ENCODE measurements at regions not wholly inside any gene's neighbourhood (a gene's known extent, or its start where the extent isn't known, plus 50 kb on each side); places are given as distances from the start of the nearest gene placed in this dataset.

DNA sequence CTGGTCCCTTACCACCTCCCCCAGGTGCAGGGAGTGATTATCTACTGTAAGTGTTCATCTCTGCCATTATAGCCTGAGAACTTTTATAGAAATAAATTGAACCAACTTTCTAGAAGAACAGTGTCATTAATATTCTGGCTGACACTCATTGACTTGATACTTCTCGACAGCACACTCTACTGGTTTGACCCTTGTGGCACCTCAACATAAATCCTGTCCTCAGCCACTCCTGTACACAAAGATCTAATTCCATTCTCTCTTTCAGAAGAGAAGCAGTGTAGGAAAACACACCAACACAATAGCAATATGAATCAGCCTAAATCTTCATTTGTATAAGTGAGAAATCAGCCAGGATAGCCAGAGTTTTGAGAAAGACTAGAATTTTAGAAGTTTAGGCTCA, 417.7 kb downstream of the TAF11L14 start:
- DNase-seq, result no peak

DNA sequence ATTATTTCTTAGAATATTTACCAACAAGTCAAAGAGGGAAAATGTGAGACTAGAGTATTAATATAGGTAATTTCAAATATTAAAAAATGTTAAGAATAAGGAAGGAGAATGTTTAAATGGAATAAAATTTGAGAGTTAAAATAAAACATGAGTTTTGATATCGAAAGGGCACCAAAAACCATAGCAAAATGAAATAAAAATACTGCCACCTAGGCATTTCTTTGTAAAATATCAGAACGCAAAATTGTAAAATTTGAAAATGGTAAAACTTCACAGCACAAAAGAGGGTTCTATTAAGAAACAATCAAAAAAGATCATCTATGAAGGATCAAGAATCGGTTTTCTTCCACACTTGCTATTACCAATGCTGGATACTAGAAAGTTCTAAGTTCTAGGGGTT, 418.3 kb downstream of the TAF11L14 start:
- no peak for DNase-seq

- DNase-seq, result no peak
Observed at GRCh38 chr5:18057725-18058124, 423.5 kb downstream of the TAF11L14 start.

DNA sequence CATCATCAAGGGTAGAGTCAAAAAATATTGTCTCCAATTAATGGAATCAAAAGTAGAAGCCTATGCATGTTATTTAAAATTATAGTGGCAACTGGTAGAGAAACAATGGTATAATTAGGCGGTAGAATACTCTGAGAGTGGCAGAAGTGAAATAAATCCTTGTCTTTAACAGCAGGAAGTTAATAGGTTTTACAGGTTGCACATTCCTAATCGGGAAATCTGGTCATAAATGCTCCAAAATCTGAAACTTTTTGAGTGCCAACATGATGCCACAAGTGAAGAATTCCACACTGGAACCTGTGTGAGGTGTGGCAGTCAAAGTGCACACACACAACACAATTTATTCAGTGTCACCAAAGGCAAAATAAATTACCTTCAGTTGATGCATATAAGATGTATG, 433.4 kb downstream of the TAF11L14 start:
- no peak for DNase-seq

DNA sequence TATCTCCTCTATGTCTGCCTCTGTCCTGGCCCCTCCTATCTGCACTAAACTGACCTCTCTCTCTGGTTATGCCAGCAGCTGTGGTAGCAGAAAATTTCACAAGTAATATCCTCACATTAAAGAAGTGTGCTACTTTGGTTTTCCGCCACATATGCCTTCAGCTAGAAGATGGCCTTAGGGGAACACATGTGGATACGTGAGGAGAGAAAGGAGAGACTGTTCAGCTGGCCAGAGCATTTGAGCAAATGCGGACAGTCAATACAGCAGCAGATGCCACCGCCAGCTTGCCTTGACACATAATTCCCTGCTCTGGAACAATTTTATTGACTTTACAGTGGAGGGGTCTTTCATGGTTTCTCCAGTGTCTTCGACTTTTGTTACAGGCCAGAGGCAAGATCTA, 434.6 kb downstream of the TAF11L14 start:
- no peak for DNase-seq

- DNase-seq, result no peak
Observed at GRCh38 chr5:18069790-18070189, 435.5 kb downstream of the TAF11L14 start.

- no peak for DNase-seq
Observed at GRCh38 chr5:18072600-18072999, 438.3 kb downstream of the TAF11L14 start.

- DNase-seq, result no peak
Observed at GRCh38 chr5:18074961-18075360, 440.7 kb downstream of the TAF11L14 start.

DNA sequence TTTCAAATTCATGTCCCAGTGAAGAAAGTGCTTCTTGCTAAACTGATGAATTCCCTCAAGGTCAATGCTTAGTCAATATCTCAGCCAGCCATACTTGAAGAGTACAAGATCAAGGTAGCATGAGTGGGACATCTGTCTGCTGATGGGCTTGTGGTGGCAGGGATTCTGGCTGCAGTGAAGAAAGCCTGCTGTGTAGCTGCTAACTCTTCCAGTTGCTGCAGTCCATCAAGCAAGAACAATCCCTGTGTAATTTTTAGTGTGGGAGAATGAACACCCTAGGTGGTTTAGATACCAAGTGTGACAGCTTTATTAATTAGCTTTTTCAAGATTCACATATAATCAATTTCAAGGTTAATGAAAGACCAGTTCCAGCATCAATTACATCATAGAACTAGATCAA, 443.9 kb downstream of the TAF11L14 start:
- no peak for DNase-seq

GRCh38 chr5:18079831-18080230, 445.6 kb downstream of the TAF11L14 start:
- no peak for DNase-seq

DNA sequence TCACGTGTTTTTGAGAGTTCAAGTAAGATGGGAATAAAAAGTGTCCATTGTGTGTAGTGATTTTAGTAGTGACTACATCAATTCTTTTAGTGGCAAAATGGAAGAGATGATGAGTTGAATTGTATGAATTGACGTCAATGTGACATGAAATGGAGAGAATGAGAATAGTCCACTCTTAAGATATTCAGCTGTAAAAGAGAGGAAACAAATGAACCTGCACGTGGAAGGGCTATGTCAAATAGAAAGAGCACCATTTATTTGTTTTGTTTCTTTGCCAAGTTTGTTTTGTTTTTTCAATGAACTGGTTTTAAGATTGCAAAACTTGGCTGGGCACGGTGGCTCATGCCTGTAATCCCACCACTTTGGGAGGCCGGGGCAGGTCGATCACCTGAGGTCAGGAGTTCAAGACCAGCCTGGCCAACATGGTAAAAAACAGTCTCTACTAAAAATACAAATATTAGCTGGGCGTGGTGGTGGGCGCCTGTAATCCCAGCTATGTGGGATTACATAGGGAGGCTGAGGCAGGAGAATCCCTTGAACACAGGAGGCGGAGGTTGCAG, 453.8 kb downstream of the TAF11L14 start:
- DNase-seq, result no peak

- DNase-seq, result no peak
Observed at GRCh38 chr5:18090177-18090576, 455.9 kb downstream of the TAF11L14 start.

GRCh38 chr5:18091142-18091541, 456.9 kb downstream of the TAF11L14 start:
- DNase-seq, result no peak

GRCh38 chr5:18091758-18092157, 457.5 kb downstream of the TAF11L14 start:
- no peak for DNase-seq

- DNase-seq, result no peak
Observed at GRCh38 chr5:18095061-18095460, 460.8 kb downstream of the TAF11L14 start.

GRCh38 chr5:18097817-18098216, 463.6 kb downstream of the TAF11L14 start:
- no peak for DNase-seq

- no peak for DNase-seq
Observed at GRCh38 chr5:18098691-18099090, 464.4 kb downstream of the TAF11L14 start.

- no peak for DNase-seq
Observed at GRCh38 chr5:18099261-18099660, 465.0 kb downstream of the TAF11L14 start.

GRCh38 chr5:18101532-18101931, 467.3 kb downstream of the TAF11L14 start:
- DNase-seq, result no peak

DNA sequence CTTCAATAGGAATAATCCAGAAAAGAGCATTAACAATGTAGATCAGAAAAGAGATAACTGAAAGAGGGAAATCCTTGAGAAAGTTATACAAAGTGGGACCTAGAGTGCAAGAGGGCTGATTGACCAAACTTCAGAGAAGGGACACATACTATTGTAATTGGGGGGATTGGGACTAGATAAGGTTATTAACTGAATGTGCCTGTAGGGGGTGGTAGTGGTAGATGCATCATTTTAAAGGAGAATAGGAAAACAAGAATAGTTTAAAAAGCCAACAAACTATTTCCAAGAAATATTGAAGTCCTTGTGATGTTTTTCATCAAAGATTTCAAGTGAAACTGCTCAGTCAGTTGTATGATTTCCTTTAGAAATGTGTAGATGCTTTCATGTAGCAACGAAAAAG, 468.5 kb downstream of the TAF11L14 start:
- no peak for DNase-seq

- no peak for DNase-seq
Observed at GRCh38 chr5:18105449-18105848, 471.2 kb downstream of the TAF11L14 start.

- DNase-seq, result no peak
Observed at GRCh38 chr5:18111906-18112465, 477.7 kb downstream of the TAF11L14 start.

DNA sequence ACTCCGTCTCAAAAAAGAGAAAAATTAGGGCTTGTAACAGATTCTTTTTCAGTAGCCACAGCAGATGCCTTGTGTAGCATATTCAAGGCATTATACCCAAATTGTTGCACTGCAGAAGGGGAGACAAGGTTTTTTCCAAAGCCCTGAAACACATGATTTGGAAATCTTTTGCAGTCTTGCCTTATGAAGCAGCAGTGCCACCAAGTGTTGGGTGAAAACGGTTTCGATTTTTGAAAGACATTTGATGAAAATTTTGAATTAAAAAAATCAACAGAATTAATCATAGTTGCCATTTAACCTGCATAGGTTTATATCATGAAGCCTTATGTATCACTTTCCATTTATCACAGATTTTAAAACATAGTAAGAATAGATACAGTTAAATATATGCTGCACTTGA, 479.5 kb downstream of the TAF11L14 start:
- peak; percentile 35 for DNase-seq

- peak; percentile 39 for DNase-seq
Observed at GRCh38 chr5:18114151-18114757, 480.0 kb downstream of the TAF11L14 start.

GRCh38 chr5:18117968-18118367, 483.7 kb downstream of the TAF11L14 start:
- no peak for DNase-seq

Data from inflammatory macrophage treated with lipopolysaccharide for 4 hours (primary cell).